ENCODE measurements at regions not wholly inside any gene's neighbourhood (a gene's known extent, or its start where the extent isn't known, plus 50 kb on each side); places are given as distances from the start of the nearest gene placed in this dataset.

- no peak for DNase-seq (ENCODE audit: low read depth)
- no peak for TF ChIP-seq CTCF (IDR thresholded peaks at IDR 0.05; ENCODE audit: insufficient read depth, low read depth, low read length, missing control alignments)
- H3K4me3 ChIP-seq (ENCODE audit: low read depth, low read length), result no peak overlapping the region
These were observed 224.7 kb downstream of the CHRM2 start for GRCh38 chr7:137093198-137093597.

- peak; percentile 2 for TF ChIP-seq CTCF (IDR thresholded peaks at IDR 0.05; ENCODE audit: insufficient read depth, low read depth, low read length, missing control alignments)
- no peak overlapping the region for H3K4me3 ChIP-seq (ENCODE audit: low read depth, low read length)
- no peak for DNase-seq (ENCODE audit: low read depth)
These were observed 222.9 kb downstream of the CHRM2 start for GRCh38 chr7:137091396-137091795.

- no peak overlapping the region for H3K4me3 ChIP-seq (ENCODE audit: low read depth, low read length)
- DNase-seq (ENCODE audit: low read depth), result no peak
- no peak for TF ChIP-seq CTCF (IDR thresholded peaks at IDR 0.05; ENCODE audit: insufficient read depth, low read depth, low read length, missing control alignments)
These were observed 218.4 kb downstream of the CHRM2 start for GRCh38 chr7:137086896-137087295.

- no peak for DNase-seq (ENCODE audit: low read depth)
- TF ChIP-seq CTCF (IDR thresholded peaks at IDR 0.05; ENCODE audit: insufficient read depth, low read depth, low read length, missing control alignments), result no peak
- H3K4me3 ChIP-seq (ENCODE audit: low read depth, low read length), result no peak overlapping the region
These were observed 216.3 kb downstream of the CHRM2 start for GRCh38 chr7:137084607-137085380.

GRCh38 chr7:137082391-137082790, 213.9 kb downstream of the CHRM2 start:
- no peak for TF ChIP-seq CTCF (IDR thresholded peaks at IDR 0.05; ENCODE audit: insufficient read depth, low read depth, low read length, missing control alignments)
- DNase-seq (ENCODE audit: low read depth), result no peak
- H3K4me3 ChIP-seq (ENCODE audit: low read depth, low read length), result no peak overlapping the region

- no peak for TF ChIP-seq CTCF (IDR thresholded peaks at IDR 0.05; ENCODE audit: insufficient read depth, low read depth, low read length, missing control alignments)
- H3K4me3 ChIP-seq (ENCODE audit: low read depth, low read length), result no peak overlapping the region
- DNase-seq (ENCODE audit: low read depth), result no peak
These were observed 213.1 kb downstream of the CHRM2 start for GRCh38 chr7:137081321-137082093.
